ENCODE measurements at regions not wholly inside any gene's neighbourhood (a gene's known extent, or its start where the extent isn't known, plus 50 kb on each side); places are given as distances from the start of the nearest gene placed in this dataset.

- DNase-seq: no peak
Observed at GRCh38 chr6:1257778-1258177, 54.1 kb upstream of the FOXQ1 start.

GRCh38 chr6:1256435-1257008 is 55.4 kb upstream of the FOXQ1 start:
- no peak for DNase-seq

GRCh38 chr6:1255636-1256365 is 56.1 kb upstream of the FOXQ1 start:
- no peak for DNase-seq

GRCh38 chr6:1254326-1254725 is 57.6 kb upstream of the FOXQ1 start:
- no peak for DNase-seq

- no peak for DNase-seq
Observed at GRCh38 chr6:1253816-1254215, 58.1 kb upstream of the FOXQ1 start.

DNA sequence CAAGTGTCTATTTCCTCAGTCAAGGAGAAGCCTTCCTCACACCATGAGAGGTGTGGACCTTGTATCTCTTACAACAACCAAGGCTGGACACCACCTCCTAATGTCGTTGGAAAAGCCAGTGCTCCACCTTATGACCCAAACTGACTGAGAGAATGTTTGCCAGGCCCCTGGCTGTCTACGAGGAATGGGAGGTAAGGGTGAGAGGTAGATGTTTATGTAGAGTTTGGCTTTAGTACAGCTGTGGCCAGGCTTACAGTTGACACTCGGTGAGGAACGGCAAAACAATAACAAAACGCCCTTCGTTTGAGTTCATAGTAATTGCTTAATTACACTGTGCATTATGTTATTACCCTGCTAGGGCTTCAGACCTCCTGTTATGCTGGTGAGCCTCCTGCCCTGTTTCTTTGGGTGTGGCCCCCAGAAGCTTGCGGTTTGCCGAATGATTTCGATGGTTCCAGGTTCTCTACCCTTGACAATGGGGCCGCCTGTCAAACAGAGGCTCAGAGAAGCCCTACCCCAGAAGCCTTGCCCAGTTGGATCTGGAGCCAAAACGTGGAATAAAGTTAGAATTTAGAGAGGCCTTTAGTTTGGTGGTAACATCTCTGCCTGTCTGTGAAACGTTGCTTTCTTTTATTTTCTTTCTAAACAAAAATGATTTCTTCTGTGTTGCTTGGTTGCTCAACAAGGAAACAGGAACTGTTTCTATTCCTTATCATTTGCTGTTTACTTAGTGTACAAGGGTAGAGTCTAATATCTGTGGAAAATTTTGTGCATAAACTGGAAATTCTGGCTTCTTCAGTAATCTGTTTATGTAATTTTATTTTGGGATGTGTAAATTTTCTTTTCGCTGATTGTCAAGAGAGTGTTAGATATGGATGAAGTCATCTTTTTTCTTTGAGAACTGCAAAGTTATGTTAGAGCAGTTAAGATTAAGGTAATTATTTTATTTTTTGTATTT is 60.4 kb upstream of the FOXQ1 start:
- DNase-seq: no peak

DNA sequence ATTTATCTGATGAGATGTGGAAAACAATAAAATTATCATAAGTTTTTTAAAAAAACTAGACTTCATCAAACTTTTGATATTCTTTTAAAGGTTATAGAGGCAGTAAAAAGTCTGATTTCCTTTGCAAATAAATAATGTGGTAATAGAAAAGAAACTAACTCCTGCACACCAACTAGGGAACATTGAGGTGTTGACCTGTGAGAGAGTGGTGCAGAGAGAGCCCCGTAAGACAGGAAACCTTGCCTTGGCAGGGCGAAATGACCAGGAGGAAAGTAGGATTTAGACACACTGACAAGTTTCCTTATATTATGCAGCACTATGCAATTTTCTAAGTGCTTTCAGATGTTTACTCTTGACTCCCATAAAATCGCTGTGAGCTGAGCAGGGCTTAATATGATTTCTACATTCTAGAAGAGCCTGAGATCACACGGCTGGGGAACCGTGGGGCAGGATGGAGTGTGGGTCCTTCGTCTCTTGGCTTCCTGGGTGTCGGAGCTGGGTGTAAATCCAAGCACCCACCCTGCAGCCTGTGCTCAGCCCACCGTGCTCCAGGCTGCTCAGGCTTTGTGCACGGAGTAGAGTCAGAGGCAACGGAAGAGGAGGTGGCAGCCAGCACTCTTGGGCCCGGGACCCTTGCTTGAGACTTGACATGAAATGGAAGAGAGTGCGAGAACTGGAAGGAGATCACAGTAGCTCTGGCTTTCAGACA is 61.3 kb upstream of the FOXQ1 start:
- no peak for DNase-seq

DNA sequence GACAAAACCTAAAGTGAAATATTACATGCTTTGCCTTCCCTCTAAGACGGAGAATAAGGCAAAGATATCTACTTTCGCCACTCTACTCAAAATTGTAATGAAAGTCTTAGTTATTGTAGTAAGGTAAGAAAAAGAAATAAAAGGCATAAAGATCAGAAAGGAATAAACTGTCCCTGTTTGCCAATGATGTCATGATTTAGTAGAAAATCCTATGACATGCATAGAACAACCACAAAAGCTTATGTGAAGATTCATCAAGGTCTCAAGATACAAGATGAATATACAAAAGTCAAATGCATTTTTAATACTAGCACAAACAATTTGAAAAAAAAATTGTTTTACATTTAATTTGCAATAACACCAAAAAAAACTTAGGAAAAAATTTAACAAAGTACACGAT is 64.0 kb upstream of the FOXQ1 start:
- no peak for DNase-seq

- DNase-seq: no peak
Observed at GRCh38 chr6:1247056-1247455, 64.8 kb upstream of the FOXQ1 start.

DNA sequence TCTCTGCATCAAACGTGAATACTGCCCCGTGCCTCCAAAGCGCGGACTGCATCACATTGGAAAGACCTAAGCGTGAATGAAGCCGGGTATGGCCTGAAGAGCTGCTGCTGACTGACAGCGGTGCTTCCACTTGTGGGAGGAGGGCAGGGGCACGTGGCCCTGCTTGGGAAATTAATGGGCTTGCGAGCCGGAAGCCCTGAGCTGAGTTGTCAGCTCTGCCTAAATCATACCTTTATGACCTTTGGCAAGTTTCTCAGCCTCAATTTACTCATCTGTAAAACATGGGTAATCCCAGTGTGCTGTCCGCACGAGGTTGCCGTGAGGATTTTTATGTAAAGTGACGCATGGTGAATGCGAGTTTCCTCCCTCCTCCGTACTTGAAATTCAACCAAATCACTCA is 67.0 kb upstream of the FOXQ1 start:
- DNase-seq: no peak

GRCh38 chr6:1244278-1244677 is 67.6 kb upstream of the FOXQ1 start:
- DNase-seq: no peak

GRCh38 chr6:1242446-1242845 is 69.5 kb upstream of the FOXQ1 start:
- no peak for DNase-seq

DNA sequence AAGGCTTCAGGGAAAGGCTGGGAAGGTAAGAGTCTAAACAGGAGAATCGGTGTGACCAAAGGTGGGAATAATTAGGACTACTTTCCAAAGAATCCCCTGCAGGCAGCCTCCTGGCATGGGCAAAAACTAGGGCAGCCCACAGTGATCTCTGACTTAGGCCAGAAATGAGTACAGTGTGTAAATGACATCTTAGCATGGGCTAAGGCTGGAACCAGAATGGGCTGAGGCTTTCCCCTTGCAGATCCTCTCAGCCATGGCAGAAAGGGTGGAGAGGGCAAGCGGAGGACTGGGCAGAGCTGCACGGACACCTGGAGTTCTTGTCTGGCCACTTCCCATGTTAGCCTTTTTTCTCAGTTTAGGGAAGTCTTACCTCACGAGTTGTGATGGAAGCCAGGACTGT is 69.9 kb upstream of the FOXQ1 start:
- no peak for DNase-seq

- DNase-seq: no peak
Observed at GRCh38 chr6:1240766-1241318, 71.1 kb upstream of the FOXQ1 start.

- no peak for DNase-seq
Observed at GRCh38 chr6:1239805-1240204, 72.1 kb upstream of the FOXQ1 start.

GRCh38 chr6:1238040-1238439 is 73.9 kb upstream of the FOXQ1 start:
- no peak for DNase-seq

DNA sequence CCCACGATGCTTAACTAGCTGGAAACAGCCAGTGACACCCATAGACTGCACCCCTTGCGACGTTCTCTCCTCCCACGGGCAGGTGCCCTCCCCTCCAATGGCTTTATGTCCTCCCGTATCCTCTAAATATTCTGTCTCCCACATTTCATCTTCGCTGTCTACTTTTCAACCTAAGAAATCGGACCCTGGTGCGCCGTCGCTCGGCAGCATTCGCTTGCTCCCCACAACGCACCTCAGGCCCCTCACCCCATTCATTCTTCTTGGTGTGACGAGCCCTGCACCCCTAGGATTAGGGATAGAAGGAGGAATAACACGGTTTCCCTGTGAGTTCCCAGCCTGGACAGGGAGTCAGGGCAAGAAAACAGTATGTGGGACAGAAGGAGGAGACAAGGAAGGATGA is 74.3 kb upstream of the FOXQ1 start:
- no peak for DNase-seq

GRCh38 chr6:1235825-1236224 is 76.1 kb upstream of the FOXQ1 start:
- no peak for DNase-seq

DNA sequence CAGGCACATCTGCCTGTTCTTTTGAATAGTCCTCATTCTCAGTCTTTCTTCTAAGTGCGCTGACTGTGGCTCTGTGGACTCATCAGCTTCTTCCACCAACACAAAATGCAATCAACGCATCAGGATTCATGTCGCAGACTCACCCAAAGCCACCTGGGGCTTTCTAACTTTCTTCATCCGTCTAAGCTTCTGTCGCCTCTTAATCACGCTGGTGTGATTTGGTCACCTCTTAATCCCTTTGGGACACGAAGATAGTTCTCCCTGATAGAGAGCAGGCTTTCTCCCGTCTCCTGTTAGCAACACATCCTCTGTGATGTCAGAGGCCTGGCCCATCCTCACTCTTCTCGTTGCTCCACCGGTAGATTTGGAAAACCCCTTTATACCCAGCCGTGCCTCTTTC is 78.0 kb upstream of the FOXQ1 start:
- DNase-seq: no peak

DNA sequence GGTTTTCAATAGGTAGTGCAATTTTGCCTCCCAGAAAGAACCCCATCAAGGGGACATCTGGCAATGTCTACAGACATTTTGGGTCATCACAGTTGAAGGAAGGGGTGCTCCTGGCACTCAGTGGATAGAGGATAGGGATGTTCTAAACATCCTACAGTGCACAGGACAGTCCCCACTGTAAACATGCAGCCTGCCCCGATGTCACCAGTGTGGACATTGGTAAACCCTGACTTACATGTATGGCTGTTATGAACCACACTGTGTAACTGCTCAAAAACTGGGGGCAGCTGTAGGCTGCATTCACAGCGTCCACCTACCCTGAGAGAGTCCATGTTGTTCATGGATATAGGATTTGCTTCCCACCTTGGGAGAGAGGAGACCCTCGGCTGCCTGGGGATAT is 79.3 kb upstream of the FOXQ1 start:
- DNase-seq: no peak

DNA sequence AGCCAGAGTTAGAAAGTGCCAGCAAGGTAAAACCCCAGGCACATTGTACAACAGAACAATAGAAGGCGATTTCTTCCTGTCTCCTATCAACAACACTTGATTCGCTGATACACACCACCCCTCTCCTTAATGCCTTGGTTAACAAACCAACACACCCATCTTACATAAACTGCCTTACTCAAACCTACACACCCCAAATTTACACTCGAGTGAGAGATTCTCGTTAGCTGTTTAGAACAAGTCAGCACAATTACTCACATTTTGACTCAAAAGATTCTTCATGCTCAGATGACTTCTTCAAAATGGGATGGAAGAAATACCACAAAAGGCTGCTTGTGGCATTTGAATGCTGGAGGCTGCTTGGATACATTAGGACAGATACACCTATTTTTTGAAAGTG is 80.0 kb upstream of the FOXQ1 start:
- no peak for DNase-seq

DNA sequence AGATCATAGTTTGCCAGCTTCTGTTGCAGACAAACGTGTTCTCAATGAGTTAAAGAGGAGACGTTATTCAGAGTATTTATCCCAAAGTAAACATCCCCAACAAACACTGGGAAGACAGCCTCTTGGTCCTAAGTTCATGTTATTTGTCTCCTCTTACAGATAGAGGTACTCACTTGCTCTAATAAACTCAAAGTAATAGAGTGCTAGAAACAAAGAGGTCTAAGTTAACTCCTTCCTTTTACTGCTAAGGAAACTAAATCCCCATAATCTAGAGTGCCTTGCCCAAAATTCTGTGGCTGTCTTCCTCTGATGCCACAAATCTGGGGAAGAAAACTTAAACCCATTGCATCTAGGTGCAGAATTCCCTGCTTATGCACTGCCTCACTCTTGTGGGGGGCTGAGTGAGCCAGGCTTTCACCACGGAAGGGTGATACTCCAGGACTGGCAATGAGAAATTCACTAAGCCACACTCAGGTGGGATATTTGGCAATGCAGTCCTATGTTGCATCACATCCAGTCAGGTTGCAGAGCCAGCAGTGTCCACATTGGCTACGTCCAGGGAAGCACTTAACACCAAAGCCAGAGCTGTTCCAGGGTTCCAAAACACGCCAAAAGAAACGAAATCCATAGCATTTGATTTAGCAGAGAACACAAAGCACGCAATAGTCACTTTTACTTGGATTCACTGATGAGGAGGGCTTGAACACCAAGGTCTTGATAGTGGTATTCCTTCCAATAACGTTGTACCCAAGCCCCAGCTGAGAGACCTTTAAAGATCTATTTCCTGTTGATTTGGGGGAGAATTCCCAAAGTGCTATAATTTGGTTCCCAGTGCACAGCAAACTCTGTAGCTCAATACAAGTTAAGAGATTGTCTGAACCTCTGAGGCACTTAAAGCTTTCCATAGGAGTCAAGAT is 81.0 kb upstream of the FOXQ1 start:
- DNase-seq: no peak
